ENCODE measurements at regions not wholly inside any gene's neighbourhood (a gene's known extent, or its start where the extent isn't known, plus 50 kb on each side); places are given as distances from the start of the nearest gene placed in this dataset.
"Not testable (repeated sequence)": the region's sequence is repeated elsewhere in the genome, so short reads cannot be mapped to it uniquely, and the experiment has no call there.

GRCh38 chr14:39568809-39569538 is 136.7 kb upstream of the FBXO33 start:
- H3K4me3 Mint-ChIP-seq = no peak overlapping the region
- no peak for ATAC-seq
- H3K4me1 Mint-ChIP-seq = no peaks in the 10 kb centered on the region

GRCh38 chr14:39566795-39567194 is 134.6 kb upstream of the FBXO33 start:
- no peak for DNase-seq
- H3K27ac Mint-ChIP-seq = no peak overlapping the region
- no peaks in the 10 kb centered on the region for H3K4me1 Mint-ChIP-seq
- no peak overlapping the region for H3K4me3 Mint-ChIP-seq
- no peaks in the 10 kb centered on the region for H3K27me3 Mint-ChIP-seq
- H3K9me3 Mint-ChIP-seq = peaks cover 12 to 13% of the 10 kb centered on the region in 2 donors
- ATAC-seq = no peak

More at GRCh38 chr14:39568809-39569538, 136.7 kb upstream of the FBXO33 start:
- Mint-ChIP-seq H3K9me3 (peaks cover 6 to 15% of the 10 kb centered on the region in 2 donors), H3K27ac (no peak overlapping the region), H3K27me3 (no peaks in the 10 kb centered on the region)
- DNase-seq = no peak

- Mint-ChIP-seq H3K4me3 (no peak overlapping the region), H3K27ac (no peak overlapping the region), H3K4me1 (no peaks in the 10 kb centered on the region), H3K27me3 (no peaks in the 10 kb centered on the region), H3K9me3 (peaks cover 28 to 37% of the 10 kb centered on the region in 2 donors)
- no peak for ATAC-seq
- no peak for DNase-seq
Observed at GRCh38 chr14:39563361-39563760, 131.1 kb upstream of the FBXO33 start.

- no peaks in the 10 kb centered on the region for H3K4me1 Mint-ChIP-seq
Observed at GRCh38 chr14:39562175-39562574, 129.9 kb upstream of the FBXO33 start.

GRCh38 chr14:39558525-39558924 is 126.3 kb upstream of the FBXO33 start:
- no peaks in the 10 kb centered on the region for H3K4me1 Mint-ChIP-seq
- H3K9me3 Mint-ChIP-seq = peaks cover 28 to 49% of the 10 kb centered on the region in 2 donors
- no peak overlapping the region for H3K4me3 Mint-ChIP-seq
- DNase-seq (no peak), ATAC-seq (no peak)
- no peaks in the 10 kb centered on the region for H3K27me3 Mint-ChIP-seq
- no peak overlapping the region for H3K27ac Mint-ChIP-seq

More at GRCh38 chr14:39562175-39562574, 129.9 kb upstream of the FBXO33 start:
- ATAC-seq (no peak), DNase-seq (no peak)
- Mint-ChIP-seq H3K9me3 (peaks cover 29 to 40% of the 10 kb centered on the region in 2 donors), H3K27me3 (no peaks in the 10 kb centered on the region), H3K4me3 (no peak overlapping the region), H3K27ac (no peak overlapping the region)

- no peak for DNase-seq
- H3K4me3 Mint-ChIP-seq = no peak overlapping the region
- H3K27ac Mint-ChIP-seq = no peak overlapping the region
- H3K27me3 Mint-ChIP-seq = no peaks in the 10 kb centered on the region
- ATAC-seq = no peak
- no peaks in the 10 kb centered on the region for H3K4me1 Mint-ChIP-seq
- H3K9me3 Mint-ChIP-seq = peaks cover 21 to 37% of the 10 kb centered on the region in 2 donors
Observed at GRCh38 chr14:39555749-39556148, 123.5 kb upstream of the FBXO33 start.

GRCh38 chr14:39554576-39554975 is 122.3 kb upstream of the FBXO33 start:
- Mint-ChIP-seq H3K4me1 (no peaks in the 10 kb centered on the region), H3K9me3 (peaks cover 19 to 31% of the 10 kb centered on the region in 2 donors), H3K27me3 (no peaks in the 10 kb centered on the region), H3K4me3 (no peak overlapping the region), H3K27ac (no peak overlapping the region)
- no peak for ATAC-seq
- DNase-seq = no peak

- Mint-ChIP-seq H3K27me3 (no peaks in the 10 kb centered on the region), H3K9me3 (peaks cover 26 to 29% of the 10 kb centered on the region in 2 donors), H3K4me3 (no peak overlapping the region), H3K4me1 (no peaks in the 10 kb centered on the region), H3K27ac (no peak overlapping the region)
- no peak for DNase-seq
- ATAC-seq = no peak
Observed at GRCh38 chr14:39548358-39548757, 116.1 kb upstream of the FBXO33 start.

GRCh38 chr14:39547845-39548244 is 115.6 kb upstream of the FBXO33 start:
- Mint-ChIP-seq H3K4me1 (no peaks in the 10 kb centered on the region), H3K27me3 (no peaks in the 10 kb centered on the region), H3K9me3 (peaks cover 26 to 30% of the 10 kb centered on the region in 2 donors), H3K27ac (no peak overlapping the region), H3K4me3 (no peak overlapping the region)
- no peak for ATAC-seq
- DNase-seq = no peak

- DNase-seq (no peak), ATAC-seq (no peak)
- H3K27ac Mint-ChIP-seq = no peak overlapping the region
- no peaks in the 10 kb centered on the region for H3K4me1 Mint-ChIP-seq
- no peaks in the 10 kb centered on the region for H3K27me3 Mint-ChIP-seq
- H3K4me3 Mint-ChIP-seq = no peak overlapping the region
- H3K9me3 Mint-ChIP-seq = peaks cover 12 to 27% of the 10 kb centered on the region in 2 donors
Observed at GRCh38 chr14:39505812-39506211, 73.6 kb upstream of the FBXO33 start.

- DNase-seq = no peak
Observed at GRCh38 chr14:39500253-39500652, 68.0 kb upstream of the FBXO33 start.

GRCh38 chr14:39499514-39499913 is 67.3 kb upstream of the FBXO33 start:
- no peak for DNase-seq
- Mint-ChIP-seq H3K4me3 (no peak overlapping the region), H3K27ac (no peak overlapping the region), H3K27me3 (no peaks in the 10 kb centered on the region), H3K4me1 (no peaks in the 10 kb centered on the region), H3K9me3 (peaks cover 21 to 25% of the 10 kb centered on the region in 2 donors)
- ATAC-seq = no peak

More at GRCh38 chr14:39500253-39500652, 68.0 kb upstream of the FBXO33 start:
- H3K4me1 Mint-ChIP-seq = no peaks in the 10 kb centered on the region
- no peak for ATAC-seq
- H3K4me3 Mint-ChIP-seq = no peak overlapping the region
- no peak overlapping the region for H3K27ac Mint-ChIP-seq
- H3K27me3 Mint-ChIP-seq = no peaks in the 10 kb centered on the region
- H3K9me3 Mint-ChIP-seq = peaks cover 19 to 23% of the 10 kb centered on the region in 2 donors

- not testable (repeated sequence) for H3K27ac Mint-ChIP-seq, H3K4me3 Mint-ChIP-seq
Observed at GRCh38 chr14:39497677-39498076, 65.4 kb upstream of the FBXO33 start.

GRCh38 chr14:39492267-39492666 is 60.0 kb upstream of the FBXO33 start:
- ATAC-seq (no peak), DNase-seq (no peak)
- no peak overlapping the region for H3K4me3 Mint-ChIP-seq
- no peaks in the 10 kb centered on the region for H3K4me1 Mint-ChIP-seq
- H3K27ac Mint-ChIP-seq = no peak overlapping the region
- no peaks in the 10 kb centered on the region for H3K27me3 Mint-ChIP-seq
- H3K9me3 Mint-ChIP-seq = peaks cover 14 to 16% of the 10 kb centered on the region in 2 donors

More at GRCh38 chr14:39497677-39498076, 65.4 kb upstream of the FBXO33 start:
- not testable (repeated sequence) for H3K4me1 Mint-ChIP-seq, DNase-seq, ATAC-seq, H3K27me3 Mint-ChIP-seq
- peaks cover 21 to 25% of the 10 kb centered on the region in 2 donors for H3K9me3 Mint-ChIP-seq

- Mint-ChIP-seq H3K4me3 (no peak overlapping the region), H3K27me3 (no peaks in the 10 kb centered on the region), H3K27ac (no peak overlapping the region), H3K9me3 (peaks cover 11% of the 10 kb centered on the region in 2 donors), H3K4me1 (no peaks in the 10 kb centered on the region)
- ATAC-seq (no peak), DNase-seq (no peak)
Observed at GRCh38 chr14:39491134-39491571, 58.9 kb upstream of the FBXO33 start.

- Mint-ChIP-seq H3K4me1 (no peaks in the 10 kb centered on the region), H3K27ac (no peak overlapping the region), H3K4me3 (no peak overlapping the region), H3K9me3 (no peaks in the 10 kb centered on the region), H3K27me3 (no peaks in the 10 kb centered on the region)
- no peak for ATAC-seq
- no peak for DNase-seq
Observed at GRCh38 chr14:39488600-39488999, 56.4 kb upstream of the FBXO33 start.

Data from stimulated activated naive CD8-positive, alpha-beta T cell treated with anti-CD3 and anti-CD28 coated beads, Interleukin-15, amount 100 ng/mL, for 72 hours (primary cell).